HUES64 (cell line): ENCODE measurements at regions not wholly inside any gene's neighbourhood (a gene's known extent, or its start where the extent isn't known, plus 50 kb on each side); places are given as distances from the start of the nearest gene placed in this dataset.
A peak's percentile ranks its signal among the peaks of the same experiment; 100 is the strongest.

ENCODE experiments used
- H3K27ac ChIP-seq: 2 replicates; pipeline ENCODE4 v1.7.0; 2013; ENCODE audit warnings: low read depth, low read length, inconsistent platforms
- H3K27me3 ChIP-seq: 2 replicates; pipeline ENCODE4 v1.6.1; 2013; ENCODE audit warnings: mild to moderate bottlenecking, low read length; ENCODE audit not compliant: insufficient read depth
- H3K36me3 ChIP-seq: 2 replicates; pipeline ENCODE4 v1.6.1; 2013; ENCODE audit warnings: mild to moderate bottlenecking, low read length; ENCODE audit not compliant: insufficient read depth
- H3K4me1 ChIP-seq: 2 replicates; pipeline ENCODE4 v1.6.1; 2013; ENCODE audit warnings: mild to moderate bottlenecking, low read length, moderate library complexity; ENCODE audit not compliant: insufficient read depth
- H3K4me3 ChIP-seq: 2 replicates; pipeline ENCODE4 v1.5.1; 2013; ENCODE audit warnings: mild to moderate bottlenecking, low read length, moderate library complexity
- H3K9ac ChIP-seq: 2 replicates; pipeline ENCODE4 v1.6.1; 2013; ENCODE audit warnings: mild to moderate bottlenecking, low read depth, low read length
- H3K9me3 ChIP-seq: 2 replicates; pipeline ENCODE4 v1.6.1; 2013; ENCODE audit warnings: low read depth, low read length; ENCODE audit not compliant: insufficient read depth
- WGBS: fragments of 150-250, 120-280 bp; methylation state at CpG from one replicate; pipeline ENCODE4 v1.1.7; 2013; ENCODE audit warnings: missing lambda C conversion rate; 5-methylcytosine and 5-hydroxymethylcytosine counted together

- Histone ChIP-seq H3K27ac (no peak overlapping the region), H3K36me3 (no peaks in the 10 kb centered on the region), H3K27me3 (no peaks in the 10 kb centered on the region), H3K4me3 (no peak overlapping the region), H3K9me3 (no peaks in the 10 kb centered on the region), H3K9ac (no peak overlapping the region), H3K4me1 (peaks cover 37% of the 10 kb centered on the region)
- 81% methylated on average over 3 of the region's 3 CpGs for WGBS
Measured at GRCh38 chr1:81325397-81325796, 475.3 kb upstream of the ADGRL2 start.

GRCh38 chr1:81323862-81324261, 476.9 kb upstream of the ADGRL2 start:
- H3K27me3 ChIP-seq: no peaks in the 10 kb centered on the region
- peaks cover 29% of the 10 kb centered on the region for H3K4me1 ChIP-seq
- WGBS: 76% methylated on average over 5 of the region's 5 CpGs
- H3K36me3 ChIP-seq: no peaks in the 10 kb centered on the region
- H3K9me3 ChIP-seq: no peaks in the 10 kb centered on the region
- no peak overlapping the region for H3K9ac ChIP-seq
- no peak overlapping the region for H3K27ac ChIP-seq
- no peak overlapping the region for H3K4me3 ChIP-seq

- no peak overlapping the region for H3K4me3 ChIP-seq
- H3K9me3 ChIP-seq: no peaks in the 10 kb centered on the region
- peaks cover 42% of the 10 kb centered on the region for H3K4me1 ChIP-seq
- no peaks in the 10 kb centered on the region for H3K27me3 ChIP-seq
- no peaks in the 10 kb centered on the region for H3K36me3 ChIP-seq
- no peak overlapping the region for H3K9ac ChIP-seq
- WGBS: 70% methylated on average over 1 of the region's 1 CpG
- no peak overlapping the region for H3K27ac ChIP-seq
Measured at GRCh38 chr1:81317191-81317590, 483.5 kb upstream of the ADGRL2 start.

- peak overlapping the region; percentile 82; the same call in 1 of the 2 replicates for H3K27ac ChIP-seq
- H3K36me3 ChIP-seq: no peaks in the 10 kb centered on the region
- H3K27me3 ChIP-seq: no peaks in the 10 kb centered on the region
- WGBS: 95% methylated on average over 2 of the region's 2 CpGs
- no peak overlapping the region for H3K4me3 ChIP-seq
- H3K4me1 ChIP-seq: peaks cover 67% of the 10 kb centered on the region
- no peak overlapping the region for H3K9ac ChIP-seq
- no peaks in the 10 kb centered on the region for H3K9me3 ChIP-seq
Measured at GRCh38 chr1:81314513-81315233, 486.1 kb upstream of the ADGRL2 start.

- H3K4me3 ChIP-seq: peak overlapping the region; percentile 5; the same call in 1 of the 2 replicates
- no peaks in the 10 kb centered on the region for H3K36me3 ChIP-seq
- no peaks in the 10 kb centered on the region for H3K9me3 ChIP-seq
- peaks cover 81% of the 10 kb centered on the region for H3K4me1 ChIP-seq
- peak overlapping the region; percentile 82 for H3K27ac ChIP-seq
- no peaks in the 10 kb centered on the region for H3K27me3 ChIP-seq
- WGBS: 35% methylated on average over 4 of the region's 4 CpGs
- peak overlapping the region; percentile 39; the same call in 1 of the 2 replicates for H3K9ac ChIP-seq
Measured at GRCh38 chr1:81313289-81313688, 487.4 kb upstream of the ADGRL2 start.

- Histone ChIP-seq H3K27me3 (no peaks in the 10 kb centered on the region), H3K27ac (peak overlapping the region; percentile 82), H3K4me3 (peak overlapping the region; percentile 39), H3K9me3 (no peaks in the 10 kb centered on the region), H3K9ac (peak overlapping the region; percentile 9; the same call in 1 of the 2 replicates), H3K36me3 (no peaks in the 10 kb centered on the region), H3K4me1 (peaks cover 85% of the 10 kb centered on the region)
- 11% methylated on average over 8 of the region's 8 CpGs for WGBS
Measured at GRCh38 chr1:81312272-81312754, 488.4 kb upstream of the ADGRL2 start.

GRCh38 chr1:81310250-81310649, 490.5 kb upstream of the ADGRL2 start:
- H3K4me1 ChIP-seq: peaks cover 96% of the 10 kb centered on the region
- 86% methylated on average over 1 of the region's 1 CpG for WGBS
- H3K27ac ChIP-seq: peak overlapping the region; percentile 42; the same call in 1 of the 2 replicates
- no peaks in the 10 kb centered on the region for H3K9me3 ChIP-seq
- no peaks in the 10 kb centered on the region for H3K27me3 ChIP-seq
- H3K9ac ChIP-seq: no peak overlapping the region
- no peaks in the 10 kb centered on the region for H3K36me3 ChIP-seq
- H3K4me3 ChIP-seq: no peak overlapping the region

GRCh38 chr1:81308191-81308590, 492.5 kb upstream of the ADGRL2 start:
- Histone ChIP-seq H3K36me3 (no peaks in the 10 kb centered on the region), H3K9ac (no peak overlapping the region), H3K27ac (no peak overlapping the region), H3K4me3 (no peak overlapping the region), H3K4me1 (peaks cover 83% of the 10 kb centered on the region), H3K9me3 (no peaks in the 10 kb centered on the region), H3K27me3 (no peaks in the 10 kb centered on the region)
- 82% methylated on average over 5 of the region's 6 CpGs for WGBS

- no peak overlapping the region for H3K4me3 ChIP-seq
- 77% methylated on average over 5 of the region's 5 CpGs for WGBS
Measured at GRCh38 chr1:81307786-81308185, 492.9 kb upstream of the ADGRL2 start.

GRCh38 chr1:81305997-81306452, 494.7 kb upstream of the ADGRL2 start:
- Histone ChIP-seq H3K9me3 (no peaks in the 10 kb centered on the region), H3K4me1 (peaks cover 63% of the 10 kb centered on the region), H3K27ac (peak overlapping the region; percentile 29; the same call in 1 of the 2 replicates), H3K9ac (peak overlapping the region; percentile 49), H3K4me3 (peak overlapping the region; percentile 48), H3K36me3 (no peaks in the 10 kb centered on the region), H3K27me3 (no peaks in the 10 kb centered on the region)
- WGBS: 9% methylated on average over 7 of the region's 7 CpGs

More at GRCh38 chr1:81307786-81308185, 492.9 kb upstream of the ADGRL2 start:
- no peaks in the 10 kb centered on the region for H3K27me3 ChIP-seq
- no peak overlapping the region for H3K27ac ChIP-seq
- H3K9me3 ChIP-seq: no peaks in the 10 kb centered on the region
- no peaks in the 10 kb centered on the region for H3K36me3 ChIP-seq
- H3K9ac ChIP-seq: no peak overlapping the region
- peaks cover 79% of the 10 kb centered on the region for H3K4me1 ChIP-seq

- Histone ChIP-seq H3K4me3 (no peak overlapping the region), H3K36me3 (no peaks in the 10 kb centered on the region), H3K9ac (no peak overlapping the region), H3K4me1 (peaks cover 44% of the 10 kb centered on the region), H3K9me3 (no peaks in the 10 kb centered on the region), H3K27ac (no peak overlapping the region), H3K27me3 (no peaks in the 10 kb centered on the region)
Measured at GRCh38 chr1:81304187-81304586, 496.5 kb upstream of the ADGRL2 start.
